Activated naive CD4-positive, alpha-beta T cell treated with anti-CD3 and anti-CD28 coated beads for 36 hours (primary cell): ENCODE measurements at regions not wholly inside any gene's neighbourhood (a gene's known extent, or its start where the extent isn't known, plus 50 kb on each side); places are given as distances from the start of the nearest gene placed in this dataset.
"Not testable (repeated sequence)": the region's sequence is repeated elsewhere in the genome, so short reads cannot be mapped to it uniquely, and the experiment has no call there.

Experiments used
- CTCF ChIA-PET: fragments of 350-600 bp; sonication (Branson Sonifier 250); formaldehyde crosslinking; loops from one replicate; lab custom pipeline; 2021; ENCODE audit warnings: antibody characterized with exemption; lab: Charles Lee
- DNase-seq: peaks from one replicate; pipeline ENCODE4 v3.0.0-alpha.2; 2020
- H3K27ac Mint-ChIP-seq: one replicate; pipeline ENCODE4 v1.8.0; 2021; ENCODE audit warnings: mild to moderate bottlenecking, mixed read lengths
- H3K27me3 Mint-ChIP-seq: one replicate; pipeline ENCODE4 v1.8.0; 2021; ENCODE audit warnings: low read depth, mixed read lengths
- H3K36me3 Mint-ChIP-seq: one replicate; pipeline ENCODE4 v1.8.0; 2021; ENCODE audit warnings: low read depth, mixed read lengths
- H3K4me1 Mint-ChIP-seq: one replicate; pipeline ENCODE4 v1.8.0; 2021; ENCODE audit warnings: low read depth, mixed read lengths
- H3K4me3 Mint-ChIP-seq: one replicate; pipeline ENCODE4 v1.8.0; 2021; ENCODE audit warnings: mild to moderate bottlenecking, moderate library complexity, mixed read lengths
- H3K9me3 Mint-ChIP-seq: one replicate; pipeline ENCODE4 v1.8.0; 2021; ENCODE audit warnings: mixed read lengths
- intact Hi-C: fragments of 100-400 bp; cut with micrococcal nuclease; formaldehyde crosslinking; loops from one replicate; pipeline ENCODE4 v1.15.1; 2023

DNA sequence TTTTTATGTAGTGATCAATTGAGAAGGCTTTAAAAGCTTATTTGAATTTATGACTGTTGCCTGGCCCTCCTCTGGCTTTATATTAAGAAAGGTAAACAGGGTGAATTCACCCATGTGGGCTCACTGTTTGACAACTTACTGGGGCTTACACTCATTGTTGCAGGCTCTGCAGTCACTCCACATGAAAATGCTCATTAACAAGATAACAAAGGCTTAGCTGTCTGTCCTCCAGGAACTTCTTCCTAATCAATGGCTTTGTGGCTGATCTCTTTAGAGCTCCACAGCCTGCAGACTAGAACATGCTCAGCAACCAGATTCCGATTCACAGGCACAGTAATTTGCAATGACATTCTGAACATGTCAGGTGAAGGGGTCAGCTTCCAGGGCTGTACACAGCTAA is 323.2 kb upstream of the MAN1A1 start:
- no peak overlapping the region for H3K4me3 Mint-ChIP-seq
- no peaks in the 10 kb centered on the region for H3K9me3 Mint-ChIP-seq
- no peak overlapping the region for H3K27ac Mint-ChIP-seq
- no peak for DNase-seq
- no peaks in the 10 kb centered on the region for H3K27me3 Mint-ChIP-seq
- no peaks in the 10 kb centered on the region for H3K36me3 Mint-ChIP-seq
- intact Hi-C loops: no loop called here
- no peaks in the 10 kb centered on the region for H3K4me1 Mint-ChIP-seq
- CTCF ChIA-PET: no interaction called here

- no peaks in the 10 kb centered on the region for H3K36me3 Mint-ChIP-seq
Observed at GRCh38 chr6:119671105-119671504, 321.5 kb upstream of the MAN1A1 start.

DNA sequence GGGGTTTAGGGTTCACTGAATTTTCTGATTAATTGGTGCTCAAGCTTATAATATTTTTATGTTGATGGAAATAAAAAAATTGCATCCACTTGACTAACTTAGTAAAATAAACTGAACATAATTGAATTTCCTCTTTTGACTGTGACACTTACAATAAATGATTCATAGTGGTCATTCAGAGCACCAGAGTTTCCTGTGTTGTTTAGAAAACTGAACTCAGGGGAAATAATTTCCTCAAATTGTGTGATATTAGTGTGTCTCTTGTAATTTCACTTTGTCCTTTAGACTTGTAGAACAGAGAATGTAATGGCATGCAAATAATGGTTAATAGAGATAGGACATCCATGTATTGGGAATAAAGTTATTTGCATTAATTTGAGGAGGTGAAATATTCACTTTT is 319.7 kb upstream of the MAN1A1 start:
- H3K27me3 Mint-ChIP-seq: no peaks in the 10 kb centered on the region
- no peak overlapping the region for H3K4me3 Mint-ChIP-seq
- H3K36me3 Mint-ChIP-seq: no peaks in the 10 kb centered on the region
- no peak for DNase-seq
- H3K9me3 Mint-ChIP-seq: no peaks in the 10 kb centered on the region
- intact Hi-C loops: no loop called here
- CTCF ChIA-PET: interaction anchor here (1.0 kb wide), 1 partner anchor 523 kb away, joined by 4 read pairs; no protein-coding TSS in a partner anchor
- no peak overlapping the region for H3K27ac Mint-ChIP-seq
- H3K4me1 Mint-ChIP-seq: no peaks in the 10 kb centered on the region

More at GRCh38 chr6:119671105-119671504, 321.5 kb upstream of the MAN1A1 start:
- H3K27me3 Mint-ChIP-seq: no peaks in the 10 kb centered on the region
- DNase-seq: no peak
- no peak overlapping the region for H3K27ac Mint-ChIP-seq
- CTCF ChIA-PET: no interaction called here
- intact Hi-C loops: no loop called here
- no peaks in the 10 kb centered on the region for H3K9me3 Mint-ChIP-seq
- no peaks in the 10 kb centered on the region for H3K4me1 Mint-ChIP-seq
- H3K4me3 Mint-ChIP-seq: no peak overlapping the region

DNA sequence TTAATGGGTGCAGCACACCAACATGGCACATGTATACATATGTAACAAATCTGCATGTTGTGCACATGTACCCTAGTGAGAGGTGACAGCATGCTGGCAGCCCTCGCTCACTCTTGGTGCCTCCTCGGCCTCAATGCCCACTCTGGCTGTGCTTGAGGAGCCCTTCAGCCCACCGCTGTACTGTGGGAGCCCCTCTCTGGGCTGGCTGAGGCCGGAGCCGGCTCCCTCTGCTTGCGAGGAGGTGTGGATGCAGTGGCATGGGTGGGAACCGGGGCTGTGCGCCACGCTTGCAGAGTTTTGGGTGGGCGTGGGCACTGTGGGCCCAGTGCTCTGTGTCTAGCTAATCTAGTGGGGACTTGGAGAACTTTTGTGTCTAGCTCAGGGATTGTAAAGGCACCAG is 315.9 kb upstream of the MAN1A1 start:
- H3K4me3 Mint-ChIP-seq, H3K36me3 Mint-ChIP-seq, H3K4me1 Mint-ChIP-seq, intact Hi-C loops, CTCF ChIA-PET, H3K27me3 Mint-ChIP-seq, H3K9me3 Mint-ChIP-seq, DNase-seq, H3K27ac Mint-ChIP-seq: not testable (repeated sequence)

DNA sequence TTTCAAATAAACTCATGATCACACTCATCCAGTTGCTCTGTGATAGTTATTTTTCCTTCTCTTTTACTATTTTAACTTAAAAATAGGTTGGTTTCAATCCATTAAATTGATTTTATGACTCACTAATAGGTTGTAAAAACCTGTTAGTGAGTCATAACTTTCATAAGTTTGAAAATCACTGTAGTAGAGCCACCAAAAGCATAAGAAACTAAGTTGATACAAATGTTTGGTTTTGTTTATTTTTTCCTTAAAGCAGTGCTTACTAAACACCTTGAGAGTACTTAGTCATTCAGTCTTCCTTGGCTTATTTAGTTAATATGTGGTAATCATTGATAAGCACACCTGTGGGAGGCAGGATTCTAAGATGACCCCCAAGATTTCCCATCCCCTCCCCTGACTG is 312.1 kb upstream of the MAN1A1 start:
- Mint-ChIP-seq H3K4me1 (no peaks in the 10 kb centered on the region), H3K27ac (no peak overlapping the region), H3K36me3 (no peaks in the 10 kb centered on the region), H3K4me3 (no peak overlapping the region), H3K9me3 (no peaks in the 10 kb centered on the region), H3K27me3 (peaks cover 2% of the 10 kb centered on the region)
- intact Hi-C loops: no loop called here
- CTCF ChIA-PET: no interaction called here
- no peak for DNase-seq

DNA sequence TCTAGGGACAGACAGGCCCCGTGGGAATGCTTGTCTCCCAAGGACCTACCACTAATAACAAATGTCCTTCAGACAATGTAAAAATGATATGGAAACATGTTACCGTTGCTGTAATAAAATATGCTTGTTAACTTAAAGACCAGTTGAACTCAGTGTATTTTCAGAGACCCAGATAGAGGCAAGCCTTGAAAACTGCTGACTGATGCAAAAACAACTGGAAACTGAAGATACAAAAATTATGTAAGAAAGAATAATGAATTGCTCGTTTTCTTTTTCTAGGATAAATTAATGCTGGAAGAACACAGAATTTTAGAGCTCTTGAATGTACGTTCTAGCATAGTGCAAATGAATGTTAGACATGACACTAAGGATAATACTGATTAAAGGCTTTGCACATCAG is 311.5 kb upstream of the MAN1A1 start:
- DNase-seq: no peak
- H3K4me1 Mint-ChIP-seq: no peaks in the 10 kb centered on the region
- CTCF ChIA-PET: no interaction called here
- H3K9me3 Mint-ChIP-seq: no peaks in the 10 kb centered on the region
- intact Hi-C loops: no loop called here
- no peaks in the 10 kb centered on the region for H3K36me3 Mint-ChIP-seq
- H3K27ac Mint-ChIP-seq: no peak overlapping the region
- no peak overlapping the region for H3K4me3 Mint-ChIP-seq
- peaks cover 2% of the 10 kb centered on the region for H3K27me3 Mint-ChIP-seq

- intact Hi-C loops: no loop called here
- Mint-ChIP-seq H3K27me3 (peaks cover 2% of the 10 kb centered on the region), H3K9me3 (no peaks in the 10 kb centered on the region), H3K36me3 (no peaks in the 10 kb centered on the region), H3K27ac (no peak overlapping the region), H3K4me1 (no peaks in the 10 kb centered on the region), H3K4me3 (no peak overlapping the region)
- CTCF ChIA-PET: interaction anchor here (0.6 kb wide), 1 partner anchor 121 kb away, joined by 6 read pairs; no protein-coding TSS in a partner anchor
- no peak for DNase-seq
Observed at GRCh38 chr6:119658917-119659316, 309.4 kb upstream of the MAN1A1 start.

- Mint-ChIP-seq H3K4me3 (no peak overlapping the region), H3K27ac (no peak overlapping the region), H3K9me3 (no peaks in the 10 kb centered on the region), H3K36me3 (no peaks in the 10 kb centered on the region), H3K27me3 (peaks cover 2% of the 10 kb centered on the region), H3K4me1 (no peaks in the 10 kb centered on the region)
- intact Hi-C loops: no loop called here
- no peak for DNase-seq
- CTCF ChIA-PET: no interaction called here
Observed at GRCh38 chr6:119655124-119655523, 305.6 kb upstream of the MAN1A1 start.

- DNase-seq: no peak
- H3K4me1 Mint-ChIP-seq: no peaks in the 10 kb centered on the region
- CTCF ChIA-PET: no interaction called here
- H3K4me3 Mint-ChIP-seq: no peak overlapping the region
- H3K27ac Mint-ChIP-seq: no peak overlapping the region
- H3K9me3 Mint-ChIP-seq: no peaks in the 10 kb centered on the region
- no peaks in the 10 kb centered on the region for H3K36me3 Mint-ChIP-seq
- H3K27me3 Mint-ChIP-seq: no peaks in the 10 kb centered on the region
- intact Hi-C loops: no loop called here
Observed at GRCh38 chr6:119653329-119653728, 303.8 kb upstream of the MAN1A1 start.

GRCh38 chr6:119649531-119649930 is 300.0 kb upstream of the MAN1A1 start:
- Mint-ChIP-seq H3K36me3 (no peaks in the 10 kb centered on the region), H3K4me1 (no peaks in the 10 kb centered on the region), H3K27me3 (no peaks in the 10 kb centered on the region), H3K27ac (no peak overlapping the region), H3K4me3 (no peak overlapping the region), H3K9me3 (no peaks in the 10 kb centered on the region)
- intact Hi-C loops: no loop called here
- CTCF ChIA-PET: interaction anchor here (0.7 kb wide), 1 partner anchor 299 kb away, joined by 3 read pairs; no protein-coding TSS in a partner anchor
- DNase-seq: no peak

- intact Hi-C loops: no loop called here
- Mint-ChIP-seq H3K9me3 (no peaks in the 10 kb centered on the region), H3K27ac (no peak overlapping the region), H3K36me3 (no peaks in the 10 kb centered on the region), H3K4me1 (no peaks in the 10 kb centered on the region), H3K4me3 (no peak overlapping the region), H3K27me3 (peaks cover 2% of the 10 kb centered on the region)
- DNase-seq: no peak
- CTCF ChIA-PET: interaction anchor here (0.6 kb wide), 1 partner anchor 83 kb away, joined by 3 read pairs; no protein-coding TSS in a partner anchor
Observed at GRCh38 chr6:119647309-119647708, 297.7 kb upstream of the MAN1A1 start.

DNA sequence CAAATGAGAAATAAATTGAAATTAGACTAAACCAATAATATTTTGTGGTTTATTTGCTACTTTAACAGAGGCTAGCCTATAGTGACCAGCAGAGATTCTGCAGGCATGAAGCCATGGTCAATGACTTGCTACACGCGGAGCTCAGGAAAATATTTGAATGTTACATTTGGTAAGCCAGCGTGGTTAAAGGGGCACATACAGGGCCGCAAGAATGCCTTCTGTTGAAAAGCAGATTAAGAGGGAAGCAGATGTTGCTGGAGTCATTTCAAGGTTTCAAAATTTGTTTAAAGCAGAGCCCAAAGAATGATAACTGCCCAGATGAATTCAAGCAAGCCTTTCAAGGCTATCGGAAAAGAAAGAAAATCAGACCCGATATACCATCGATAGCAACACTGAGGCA is 294.3 kb upstream of the MAN1A1 start:
- H3K9me3 Mint-ChIP-seq: no peaks in the 10 kb centered on the region
- no peaks in the 10 kb centered on the region for H3K4me1 Mint-ChIP-seq
- H3K27ac Mint-ChIP-seq: no peak overlapping the region
- no peaks in the 10 kb centered on the region for H3K36me3 Mint-ChIP-seq
- no peak for DNase-seq
- peaks cover 2% of the 10 kb centered on the region for H3K27me3 Mint-ChIP-seq
- CTCF ChIA-PET: interaction anchor here (0.6 kb wide), 1 partner anchor 60 kb away, joined by 3 read pairs; no protein-coding TSS in a partner anchor
- intact Hi-C loops: no loop called here
- no peak overlapping the region for H3K4me3 Mint-ChIP-seq

- Mint-ChIP-seq H3K9me3 (no peaks in the 10 kb centered on the region), H3K27me3 (no peaks in the 10 kb centered on the region), H3K36me3 (no peaks in the 10 kb centered on the region), H3K27ac (no peak overlapping the region), H3K4me1 (no peaks in the 10 kb centered on the region), H3K4me3 (no peak overlapping the region)
- CTCF ChIA-PET: no interaction called here
- intact Hi-C loops: no loop called here
- DNase-seq: no peak
Observed at GRCh38 chr6:119637768-119638167, 288.2 kb upstream of the MAN1A1 start.
